Effector memory CD4-positive, alpha-beta T cell (primary cell): ENCODE measurements at regions not wholly inside any gene's neighbourhood (a gene's known extent, or its start where the extent isn't known, plus 50 kb on each side); places are given as distances from the start of the nearest gene placed in this dataset.

ENCODE experiments used
- DNase-seq, 3 donors: peaks; one replicate each; pipeline ENCODE4 v3.0.0-alpha.2; 2020
- H3K27ac ChIP-seq: 2 replicates; pipeline ENCODE4 v1.7.0; 2013; ENCODE audit warnings: mild to moderate bottlenecking, low read length, moderate library complexity; ENCODE audit not compliant: insufficient read depth, poor library complexity, severe bottlenecking
- H3K27me3 ChIP-seq: replicated peaks from 2 replicates; pipeline ENCODE4 v1.7.0; 2013; ENCODE audit warnings: mild to moderate bottlenecking, low read length; ENCODE audit not compliant: insufficient read depth, control insufficient read depth, poor library complexity, severe bottlenecking
- H3K36me3 ChIP-seq: 2 replicates; pipeline ENCODE4 v1.7.0; 2013; ENCODE audit warnings: mild to moderate bottlenecking, low read length, moderate library complexity; ENCODE audit not compliant: control insufficient read depth, insufficient read depth
- H3K4me1 ChIP-seq: 2 replicates; pipeline ENCODE4 v1.7.0; 2013; ENCODE audit warnings: low read length, mild to moderate bottlenecking; ENCODE audit not compliant: control insufficient read depth, insufficient read depth, poor library complexity, severe bottlenecking
- H3K4me3 ChIP-seq: 2 replicates; pipeline ENCODE4 v1.7.0; 2013; ENCODE audit warnings: low read length, low read depth, mild to moderate bottlenecking; ENCODE audit not compliant: insufficient read depth, poor library complexity, severe bottlenecking
- H3K9me3 ChIP-seq: 2 replicates; pipeline ENCODE4 v1.7.0; 2013; ENCODE audit warnings: mild to moderate bottlenecking, low read length, moderate library complexity; ENCODE audit not compliant: control insufficient read depth

DNA sequence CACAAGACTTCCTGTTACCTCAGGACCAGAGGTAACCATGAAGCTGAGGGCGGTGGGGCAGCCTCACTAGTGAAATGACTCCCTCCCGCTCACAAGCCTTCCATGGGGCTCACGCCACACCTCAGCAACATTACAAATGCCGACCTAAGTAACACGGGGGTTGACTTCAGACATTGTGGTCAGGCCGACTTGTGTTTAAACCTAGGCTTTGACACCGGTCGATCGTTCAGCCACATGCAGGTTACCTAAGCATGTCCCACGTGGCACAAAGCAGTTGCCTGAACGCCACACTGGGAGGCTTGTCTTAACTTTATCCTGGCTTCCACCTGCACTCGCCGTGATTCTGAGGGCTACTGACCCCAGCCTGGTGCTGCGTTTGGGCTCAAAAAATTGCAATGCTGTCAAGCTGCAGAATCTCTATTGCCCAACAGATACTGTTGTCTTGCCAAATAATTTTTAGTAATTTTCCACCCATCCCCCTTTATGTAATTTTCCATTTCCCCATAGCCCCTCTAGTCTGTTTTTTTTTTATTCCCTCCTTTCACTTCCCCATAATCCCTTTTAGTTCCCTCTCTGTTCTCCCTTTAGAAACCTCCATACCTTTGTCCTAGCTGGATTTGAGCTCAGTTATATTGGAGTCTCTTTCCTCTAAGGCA is 158.6 kb upstream of the RGMA start:
- Histone ChIP-seq H3K4me1 (no peaks in the 10 kb centered on the region), H3K27ac (no peak overlapping the region), H3K27me3 (no peaks in the 10 kb centered on the region), H3K36me3 (no peaks in the 10 kb centered on the region), H3K4me3 (no peak overlapping the region), H3K9me3 (no peaks in the 10 kb centered on the region)
- no peak for DNase-seq

DNA sequence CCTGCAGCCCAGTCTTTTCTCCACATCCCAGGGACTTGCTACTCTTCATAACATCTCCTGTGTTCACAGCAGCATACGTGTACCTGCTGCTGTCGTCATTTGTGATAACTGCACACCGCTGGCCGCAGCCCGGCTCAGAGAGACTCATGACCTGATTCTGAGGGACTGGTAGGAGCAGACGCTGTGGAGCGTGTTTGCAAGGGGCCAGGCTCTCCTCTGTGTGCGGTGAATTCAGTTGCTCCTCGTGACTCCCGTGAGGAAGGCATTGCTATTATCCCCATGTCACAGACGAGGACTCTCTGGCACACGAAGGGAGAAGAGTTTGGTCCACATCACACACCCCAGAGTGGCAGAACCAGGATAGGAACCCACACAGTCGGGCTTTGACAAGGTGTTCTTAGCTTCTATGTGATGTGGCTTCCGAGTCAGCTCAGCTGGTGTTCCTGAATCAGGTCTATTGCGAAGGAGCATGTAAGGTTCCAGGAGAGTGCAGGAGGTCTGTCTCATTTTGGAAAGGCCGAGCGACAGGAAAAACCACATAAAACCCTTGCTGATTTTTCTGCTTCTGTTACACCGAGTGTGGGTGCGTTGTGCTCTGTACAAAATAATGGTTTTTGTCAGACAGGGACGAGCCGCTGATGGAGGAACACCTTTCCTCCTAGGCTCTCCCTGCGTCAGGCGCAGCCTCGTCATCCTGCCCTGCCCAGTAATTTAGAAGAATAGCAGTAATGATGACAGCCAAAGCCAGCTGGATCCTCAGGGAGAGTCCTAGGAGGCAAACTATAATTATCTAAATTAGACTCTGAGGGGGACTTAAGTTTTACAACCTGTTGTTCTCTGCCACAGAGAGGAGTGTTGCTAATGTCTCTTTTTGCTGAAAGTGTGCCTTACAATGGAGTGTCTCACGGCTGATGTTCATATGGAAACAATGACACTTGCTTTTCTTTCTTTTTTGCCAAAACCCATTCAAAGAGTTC is 157.5 kb upstream of the RGMA start:
- Histone ChIP-seq H3K27me3 (no peaks in the 10 kb centered on the region), H3K4me1 (no peaks in the 10 kb centered on the region), H3K4me3 (no peak overlapping the region), H3K9me3 (no peaks in the 10 kb centered on the region), H3K36me3 (no peaks in the 10 kb centered on the region), H3K27ac (no peak overlapping the region)
- DNase-seq = no peak

DNA sequence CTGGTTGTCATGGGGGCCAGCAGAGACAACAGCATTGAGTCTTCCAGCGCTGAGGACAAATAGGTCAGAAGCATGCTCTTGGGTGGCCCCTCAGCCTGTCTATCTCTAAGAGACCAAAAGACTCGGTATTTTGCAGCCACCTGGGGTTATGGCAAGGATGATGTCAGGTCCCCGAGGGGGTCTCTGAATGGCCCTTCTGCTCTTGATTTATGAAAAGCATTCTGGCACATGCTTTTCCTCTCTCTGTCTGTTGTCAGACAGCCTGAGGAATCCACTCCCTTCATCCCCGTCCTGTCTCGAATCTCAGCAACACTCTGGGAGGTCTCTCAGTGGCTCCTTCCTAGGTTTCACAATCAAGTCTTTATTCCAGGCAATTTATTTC is 156.6 kb upstream of the RGMA start:
- Histone ChIP-seq H3K27ac (no peak overlapping the region), H3K36me3 (no peaks in the 10 kb centered on the region), H3K9me3 (no peaks in the 10 kb centered on the region), H3K4me1 (no peaks in the 10 kb centered on the region), H3K4me3 (no peak overlapping the region), H3K27me3 (no peaks in the 10 kb centered on the region)
- no peak for DNase-seq

DNA sequence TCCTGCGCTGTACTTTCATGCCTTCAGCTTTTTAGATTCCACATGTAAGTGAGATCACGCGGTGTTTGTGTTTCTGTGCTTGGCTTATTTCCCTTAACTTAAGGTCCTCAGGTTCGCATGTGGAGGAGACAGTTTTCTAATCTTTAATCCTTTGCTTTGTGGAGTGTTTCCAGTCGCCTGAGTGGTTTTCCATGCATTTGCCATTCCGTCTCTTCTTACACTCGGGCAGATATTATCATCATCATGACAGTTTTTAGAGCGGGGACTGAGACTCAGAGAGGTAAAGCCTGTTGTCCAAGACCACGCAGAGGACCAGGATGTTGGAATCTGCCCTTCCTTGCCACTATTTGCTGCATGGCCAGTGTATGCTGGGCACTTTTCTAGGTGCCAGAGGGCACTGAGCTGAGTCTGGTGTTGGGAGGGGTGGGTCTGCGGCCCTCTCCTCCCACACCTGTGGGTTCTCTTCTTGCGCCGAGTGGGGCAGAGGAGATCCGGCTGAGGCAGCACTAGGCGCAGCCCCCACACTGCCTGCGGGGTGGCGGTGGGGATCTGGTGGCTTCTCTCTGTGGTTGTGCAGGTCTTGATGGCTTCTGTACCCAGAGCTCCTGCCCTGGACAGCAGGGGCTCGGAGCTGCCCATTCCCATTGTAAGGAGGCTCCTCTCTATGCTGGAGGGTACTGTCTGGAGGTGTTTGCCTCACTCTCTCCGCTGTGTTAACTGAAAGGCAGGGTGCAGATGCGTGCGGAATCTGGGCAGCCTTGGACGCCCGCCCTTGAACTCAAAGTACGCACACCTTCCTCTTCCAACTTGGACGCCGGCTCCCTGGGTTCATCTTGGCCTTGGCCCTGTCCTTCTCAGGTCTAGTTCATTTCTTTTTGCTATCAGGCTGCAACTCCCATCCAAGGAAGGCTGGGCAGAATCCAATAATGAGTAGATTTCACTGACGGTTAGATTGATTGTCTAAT is 156.0 kb upstream of the RGMA start:
- Histone ChIP-seq H3K4me1 (no peaks in the 10 kb centered on the region), H3K36me3 (no peaks in the 10 kb centered on the region), H3K27ac (no peak overlapping the region), H3K4me3 (no peak overlapping the region), H3K27me3 (no peaks in the 10 kb centered on the region), H3K9me3 (no peaks in the 10 kb centered on the region)
- DNase-seq = no peak

DNA sequence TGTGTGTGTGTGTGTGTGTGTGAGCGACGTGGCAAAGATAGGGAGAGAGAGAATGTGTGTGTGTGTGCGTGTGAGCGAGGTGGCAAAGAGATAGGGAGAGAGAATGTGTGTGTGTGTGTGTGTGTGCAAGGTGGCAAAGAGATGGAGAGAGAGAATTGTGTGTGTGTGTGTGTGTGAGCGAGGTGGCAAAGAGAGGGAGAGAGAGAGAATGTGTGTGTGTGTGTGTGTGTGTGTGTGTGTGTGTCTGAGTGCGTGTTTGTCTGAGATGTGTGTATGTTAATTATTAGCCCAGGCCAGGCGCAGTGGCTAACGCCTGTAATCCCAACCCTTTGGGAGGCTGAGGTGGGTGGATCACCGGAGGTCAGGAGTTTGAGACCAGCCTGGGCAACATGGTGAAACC is 154.6 kb upstream of the RGMA start:
- Histone ChIP-seq H3K9me3 (no peaks in the 10 kb centered on the region), H3K4me1 (no peaks in the 10 kb centered on the region), H3K36me3 (no peaks in the 10 kb centered on the region), H3K27me3 (no peaks in the 10 kb centered on the region), H3K4me3 (no peak overlapping the region), H3K27ac (no peak overlapping the region)
- DNase-seq = no peak

GRCh38 chr15:93241696-93242585 is 152.9 kb upstream of the RGMA start:
- Histone ChIP-seq H3K27me3 (no peaks in the 10 kb centered on the region), H3K27ac (no peak overlapping the region), H3K4me1 (no peaks in the 10 kb centered on the region), H3K9me3 (no peaks in the 10 kb centered on the region), H3K4me3 (no peak overlapping the region), H3K36me3 (no peaks in the 10 kb centered on the region)
- DNase-seq = no peak

GRCh38 chr15:93239993-93240392 is 151.0 kb upstream of the RGMA start:
- no peak overlapping the region for H3K27ac ChIP-seq
- H3K4me3 ChIP-seq = no peak overlapping the region
- no peaks in the 10 kb centered on the region for H3K27me3 ChIP-seq
- DNase-seq = no peak
- no peaks in the 10 kb centered on the region for H3K36me3 ChIP-seq
- no peaks in the 10 kb centered on the region for H3K4me1 ChIP-seq
- H3K9me3 ChIP-seq = no peaks in the 10 kb centered on the region

DNA sequence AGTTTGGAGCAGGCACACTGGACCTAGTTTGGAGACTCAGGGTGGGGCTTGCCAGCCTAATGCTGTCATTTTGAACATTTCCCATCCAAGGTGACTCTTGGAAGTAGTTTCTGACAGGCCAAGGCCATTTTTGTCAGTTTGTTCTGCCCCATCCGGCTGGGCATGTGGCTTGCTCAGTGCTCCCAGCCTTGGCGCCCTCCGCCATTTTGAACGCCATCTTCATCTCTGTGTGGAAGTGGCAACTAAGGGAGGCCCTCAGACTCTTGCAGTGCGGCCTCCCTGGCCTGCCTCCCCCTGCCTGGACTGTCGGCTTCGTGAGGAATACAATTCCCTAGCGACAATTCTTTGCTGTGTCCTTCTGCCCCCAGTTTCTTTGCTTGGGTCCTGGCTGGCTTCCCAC is 150.6 kb upstream of the RGMA start:
- Histone ChIP-seq H3K4me1 (no peaks in the 10 kb centered on the region), H3K36me3 (no peaks in the 10 kb centered on the region), H3K27me3 (no peaks in the 10 kb centered on the region), H3K27ac (no peak overlapping the region), H3K9me3 (no peaks in the 10 kb centered on the region), H3K4me3 (no peak overlapping the region)
- no peak for DNase-seq

DNA sequence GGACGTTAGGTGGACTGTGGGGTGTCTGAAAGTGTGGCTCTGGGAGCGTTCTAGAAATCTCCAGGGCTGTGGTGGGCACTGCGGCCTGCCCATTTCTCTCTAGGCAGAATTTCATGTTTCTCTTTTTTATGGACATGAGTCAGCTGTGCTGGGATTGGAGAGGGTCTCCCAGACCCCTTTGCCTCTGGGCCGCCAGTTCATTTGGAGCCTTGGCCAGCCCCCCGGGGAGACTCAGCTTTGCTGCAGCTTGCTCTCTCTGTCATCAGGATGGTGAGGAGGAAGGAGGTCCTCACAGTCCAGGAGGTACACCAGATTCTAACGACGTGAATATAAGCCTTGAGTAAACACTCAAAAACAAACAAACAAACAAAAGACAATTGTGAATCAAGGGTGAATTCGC is 149.6 kb upstream of the RGMA start:
- H3K4me1 ChIP-seq = no peaks in the 10 kb centered on the region
- H3K9me3 ChIP-seq = no peaks in the 10 kb centered on the region
- H3K27ac ChIP-seq = no peak overlapping the region
- no peak for DNase-seq
- H3K36me3 ChIP-seq = no peaks in the 10 kb centered on the region
- H3K4me3 ChIP-seq = no peak overlapping the region
- H3K27me3 ChIP-seq = no peaks in the 10 kb centered on the region
